Astrocyte (in vitro differentiated cells and primary cell): ENCODE measurements at regions not wholly inside any gene's neighbourhood (a gene's known extent, or its start where the extent isn't known, plus 50 kb on each side); places are given as distances from the start of the nearest gene placed in this dataset.

ENCODE experiments used
- CTCF ChIP-seq: IDR thresholded peaks from 2 replicates; pipeline ENCODE4 v1.5.1; 2011; ENCODE audit warnings: low read depth, mild to moderate bottlenecking, inconsistent platforms, low read length, moderate library complexity; ENCODE audit not compliant: insufficient read depth
- EZH2 ChIP-seq: IDR thresholded peaks from 2 replicates; pipeline ENCODE4 v1.6.1; 2012; ENCODE audit warnings: mild to moderate bottlenecking, low read length, inconsistent platforms; ENCODE audit not compliant: insufficient read depth

GRCh38 chr16:61581417-61582046 lies 454.7 kb downstream of the CDH8 start:
- TF ChIP-seq CTCF (no peak), EZH2 (no peak)
